Mesenchymal stem cell (in vitro differentiated cells and primary cell): ENCODE measurements at regions not wholly inside any gene's neighbourhood (a gene's known extent, or its start where the extent isn't known, plus 50 kb on each side); places are given as distances from the start of the nearest gene placed in this dataset.

Experiments used
- DNase-seq: peaks from one replicate; pipeline ENCODE4 v3.0.0-alpha.2; 2013
- H2AFZ ChIP-seq: one replicate; pipeline ENCODE4 v1.6.1; 2013; ENCODE audit warnings: low read depth, mild to moderate bottlenecking, control low read depth, inconsistent platforms, low read length, moderate library complexity
- H2AK5ac ChIP-seq: 2 replicates; pipeline ENCODE4 v1.6.1; 2013; ENCODE audit warnings: low read length, moderate library complexity, mild to moderate bottlenecking, inconsistent platforms; ENCODE audit not compliant: severe bottlenecking
- H2BK120ac ChIP-seq: one replicate; pipeline ENCODE4 v1.6.1; 2013; ENCODE audit warnings: low read depth, mild to moderate bottlenecking, inconsistent platforms, low read length, moderate library complexity
- H2BK12ac ChIP-seq, 2 experiments: one replicate each; pipeline ENCODE4 v1.6.1; 2013; ENCODE audit warnings: inconsistent platforms in 2 of 2, low read length in 2 of 2, mild to moderate bottlenecking in 2 of 2, moderate library complexity in 2 of 2, control low read depth in 1 of 2
- H2BK15ac ChIP-seq: one replicate; pipeline ENCODE4 v1.6.1; 2013; ENCODE audit warnings: mild to moderate bottlenecking, low read depth, inconsistent platforms; ENCODE audit not compliant: poor library complexity, severe bottlenecking
- H2BK5ac ChIP-seq: 2 replicates; pipeline ENCODE4 v1.6.1; 2013; ENCODE audit warnings: low read depth, mild to moderate bottlenecking, low read length, control low read depth, inconsistent platforms; ENCODE audit not compliant: poor library complexity, severe bottlenecking
- H3K14ac ChIP-seq, 2 experiments: one replicate each; pipeline ENCODE4 v1.6.1; 2013; ENCODE audit warnings: inconsistent platforms in 2 of 2, low read length in 2 of 2, control low read depth in 1 of 2, mild to moderate bottlenecking in 1 of 2, moderate library complexity in 1 of 2
- H3K18ac ChIP-seq, 2 experiments: one replicate each; pipeline ENCODE4 v1.6.1; 2013; ENCODE audit warnings: inconsistent platforms in 2 of 2, low read length in 2 of 2, control low read depth in 1 of 2, low read depth in 1 of 2, mild to moderate bottlenecking in 1 of 2
- H3K23ac ChIP-seq, 2 experiments: one replicate each; pipeline ENCODE4 v1.6.1; 2013; ENCODE audit warnings: inconsistent platforms in 2 of 2, low read length in 2 of 2, mild to moderate bottlenecking in 2 of 2, moderate library complexity in 2 of 2, control low read depth in 1 of 2
- H3K27ac ChIP-seq: 2 replicates; pipeline ENCODE4 v1.5.1; 2013; ENCODE audit warnings: mild to moderate bottlenecking, moderate library complexity, low read length, control low read depth, inconsistent platforms; ENCODE audit not compliant: poor library complexity, severe bottlenecking
- H3K27me3 ChIP-seq, 2 experiments: 2 replicates each; pipeline versions ENCODE4 v1.6.1 to v1.7.0; 2013; ENCODE audit warnings: low read length in 2 of 2, mild to moderate bottlenecking in 2 of 2, moderate library complexity in 2 of 2, control low read depth in 1 of 2, inconsistent platforms in 1 of 2; ENCODE audit not compliant: control insufficient read depth in 1 of 2, insufficient read depth in 1 of 2
- H3K36me3 ChIP-seq, 2 experiments: 2 replicates each; pipeline versions ENCODE4 v1.6.1 to v1.7.0; 2013; ENCODE audit warnings: low read length in 2 of 2, control low read depth in 1 of 2, inconsistent platforms in 1 of 2, low read depth in 1 of 2, mild to moderate bottlenecking in 1 of 2; ENCODE audit not compliant: insufficient read depth in 2 of 2, control insufficient read depth in 1 of 2
- H3K4ac ChIP-seq, 2 experiments: one replicate each; pipeline ENCODE4 v1.6.1; 2013; ENCODE audit warnings: inconsistent platforms in 2 of 2, low read length in 2 of 2, mild to moderate bottlenecking in 2 of 2, moderate library complexity in 2 of 2, control low read depth in 1 of 2, low read depth in 1 of 2
- H3K4me1 ChIP-seq: 2 replicates; pipeline ENCODE4 v1.6.1; 2013; ENCODE audit warnings: low read depth, low read length, control low read depth; ENCODE audit not compliant: control insufficient read depth, insufficient read depth
- H3K4me2 ChIP-seq: 2 replicates; pipeline ENCODE4 v1.6.1; 2013; ENCODE audit warnings: low read length, mild to moderate bottlenecking, inconsistent platforms; ENCODE audit not compliant: poor library complexity, severe bottlenecking
- H3K4me3 ChIP-seq, 2 experiments: 2 replicates each; pipeline versions ENCODE4 v1.5.1 to v1.7.0; 2013; ENCODE audit warnings: low read length in 2 of 2, mild to moderate bottlenecking in 2 of 2, control low read depth in 1 of 2, low read depth in 1 of 2; ENCODE audit not compliant: insufficient read depth in 1 of 2
- H3K79me1 ChIP-seq: replicated peaks from 2 replicates; pipeline ENCODE4 v1.6.1; 2013; ENCODE audit warnings: mild to moderate bottlenecking, control low read depth, low read length, inconsistent platforms; ENCODE audit not compliant: poor library complexity, severe bottlenecking
- H3K9ac ChIP-seq: 2 replicates; pipeline ENCODE4 v1.7.0; 2013; ENCODE audit warnings: mild to moderate bottlenecking, low read length, moderate library complexity
- H3K9me3 ChIP-seq: 2 replicates; pipeline ENCODE4 v1.7.0; 2013; ENCODE audit warnings: mild to moderate bottlenecking, low read length; ENCODE audit not compliant: control insufficient read depth
- H4K8ac ChIP-seq: one replicate; pipeline ENCODE4 v1.6.1; 2013; ENCODE audit warnings: inconsistent platforms, mild to moderate bottlenecking, low read length, moderate library complexity
- H4K91ac ChIP-seq: one replicate; pipeline ENCODE4 v1.6.1; 2013; ENCODE audit warnings: mild to moderate bottlenecking, low read length, inconsistent platforms
- WGBS: methylation state at CpG from one replicate; pipeline ENCODE4 v1.1.7; 2013; ENCODE audit warnings: mixed read lengths; 5-methylcytosine and 5-hydroxymethylcytosine counted together

DNA sequence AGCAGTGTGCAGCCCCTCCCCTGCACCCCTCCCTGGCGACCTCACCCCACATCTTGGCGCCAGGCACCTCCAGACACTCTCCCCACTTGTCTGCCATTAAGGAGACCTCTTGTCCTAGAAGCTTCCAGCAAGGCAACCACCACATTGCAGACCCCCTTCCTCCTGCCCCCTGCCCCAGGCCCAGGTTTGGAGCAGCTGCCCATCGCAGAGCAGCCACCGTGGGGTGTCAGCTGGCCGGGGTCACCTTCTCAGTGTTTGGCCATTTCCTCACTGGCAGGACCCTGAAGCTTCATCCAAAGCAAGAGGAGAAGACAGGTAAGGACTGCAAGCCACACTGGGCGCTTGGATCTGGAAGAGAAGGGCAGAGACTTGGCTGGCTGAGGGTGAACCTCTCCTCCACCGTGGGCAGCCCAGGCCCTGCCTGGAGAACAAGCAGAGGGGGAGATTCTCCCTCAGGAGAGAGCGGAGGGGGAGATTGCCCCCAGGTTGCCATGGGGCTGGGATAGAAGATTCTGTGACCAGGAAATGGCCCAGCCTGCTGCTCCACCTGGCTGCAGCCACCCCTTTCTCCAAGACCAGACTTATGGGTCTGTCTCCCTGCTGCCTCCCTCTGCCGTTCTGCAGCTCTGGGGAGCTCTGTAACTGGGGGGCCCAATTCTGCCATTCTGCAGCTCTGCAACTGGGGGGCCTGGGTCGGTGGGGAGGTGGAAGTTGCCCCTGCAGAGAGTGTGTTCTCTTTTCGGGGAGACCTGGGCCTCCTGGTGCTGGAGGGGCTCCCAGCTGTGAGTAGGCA is 72.9 kb upstream of the C14orf180 start:
- H3K4ac ChIP-seq: no peak overlapping the region
- 61% methylated on average over 10 of the region's 11 CpGs for WGBS
- no peaks in the 10 kb centered on the region for H3K4me1 ChIP-seq
- no peak overlapping the region for H3K4me3 ChIP-seq
- no peak overlapping the region for H3K9ac ChIP-seq
- H4K8ac ChIP-seq: no peak overlapping the region
- no peak overlapping the region for H3K4me2 ChIP-seq
- H2BK12ac ChIP-seq: no peak overlapping the region
- H2BK5ac ChIP-seq: no peak overlapping the region
- no peaks in the 10 kb centered on the region for H3K79me1 ChIP-seq
- no peak overlapping the region for H3K23ac ChIP-seq
- H2BK15ac ChIP-seq: no peak overlapping the region
- no peak overlapping the region for H3K18ac ChIP-seq
- no peak overlapping the region for H2AFZ ChIP-seq
- DNase-seq: no peak
- peaks cover 0 to 4% of the 10 kb centered on the region in 2 experiments for H3K27me3 ChIP-seq
- no peak overlapping the region for H2BK120ac ChIP-seq
- H3K27ac ChIP-seq: no peak overlapping the region
- H2AK5ac ChIP-seq: no peak overlapping the region
- H3K14ac ChIP-seq: no peak overlapping the region
- H3K9me3 ChIP-seq: peaks cover 8% of the 10 kb centered on the region
- no peaks in the 10 kb centered on the region for H3K36me3 ChIP-seq
- no peak overlapping the region for H4K91ac ChIP-seq

DNA sequence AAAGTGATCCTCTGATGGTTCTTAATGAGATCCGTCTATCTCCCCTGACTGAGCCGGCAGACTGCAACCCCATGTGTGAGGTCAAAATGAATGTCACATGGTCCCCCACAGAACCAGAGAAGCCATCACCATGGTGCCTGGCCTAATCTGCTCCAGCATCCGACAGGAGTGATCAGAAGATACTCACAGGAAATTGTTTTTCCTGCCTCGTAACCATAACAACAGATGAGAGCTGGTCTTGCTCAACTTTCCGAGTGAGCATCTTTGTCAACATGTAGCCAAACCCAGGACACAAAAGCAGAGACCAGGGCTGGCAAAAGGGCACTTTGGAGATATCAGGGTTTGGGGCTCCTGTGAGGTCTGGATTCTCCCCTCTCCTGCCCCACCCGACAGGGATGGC is 72.1 kb upstream of the C14orf180 start:
- no peak overlapping the region for H2BK15ac ChIP-seq
- WGBS: 70% methylated on average over 6 of the region's 6 CpGs
- H3K27me3 ChIP-seq: peaks cover 0 to 4% of the 10 kb centered on the region in 2 experiments
- H3K4me2 ChIP-seq: no peak overlapping the region
- no peaks in the 10 kb centered on the region for H3K79me1 ChIP-seq
- no peaks in the 10 kb centered on the region for H3K4me1 ChIP-seq
- H4K8ac ChIP-seq: no peak overlapping the region
- H2AK5ac ChIP-seq: no peak overlapping the region
- no peaks in the 10 kb centered on the region for H3K36me3 ChIP-seq
- H3K4ac ChIP-seq: no peak overlapping the region
- H2BK12ac ChIP-seq: no peak overlapping the region
- no peak overlapping the region for H2BK120ac ChIP-seq
- peaks cover 5% of the 10 kb centered on the region for H3K9me3 ChIP-seq
- H3K18ac ChIP-seq: no peak overlapping the region
- H4K91ac ChIP-seq: no peak overlapping the region
- no peak overlapping the region for H3K23ac ChIP-seq
- no peak overlapping the region for H3K14ac ChIP-seq
- no peak overlapping the region for H2BK5ac ChIP-seq
- DNase-seq: no peak
- no peak overlapping the region for H2AFZ ChIP-seq
- H3K27ac ChIP-seq: no peak overlapping the region
- no peak overlapping the region for H3K4me3 ChIP-seq
- no peak overlapping the region for H3K9ac ChIP-seq

DNA sequence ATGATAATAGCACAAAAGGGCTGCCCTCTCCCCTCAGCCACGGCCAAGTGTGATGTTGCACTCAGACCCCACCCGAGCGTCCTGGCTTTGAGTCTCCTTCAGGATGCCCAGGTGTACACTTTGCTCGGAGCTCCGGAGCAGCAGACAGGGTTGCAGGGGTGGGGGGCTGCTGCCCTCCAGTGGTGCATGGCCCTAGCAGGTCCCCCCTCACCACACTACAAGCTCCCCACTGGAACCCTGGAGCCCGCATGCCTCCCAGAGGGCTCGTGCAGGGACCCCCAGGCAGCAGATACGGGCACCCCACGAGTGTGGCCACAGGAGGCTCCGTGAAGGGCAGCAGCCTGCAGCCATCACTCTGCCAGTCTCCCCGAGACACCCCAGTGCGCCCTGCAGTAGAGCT is 69.9 kb upstream of the C14orf180 start:
- Histone ChIP-seq H3K18ac (no peak overlapping the region), H4K8ac (no peak overlapping the region), H3K23ac (no peak overlapping the region), H3K4me1 (no peaks in the 10 kb centered on the region), H4K91ac (no peak overlapping the region), H3K14ac (no peak overlapping the region), H2BK15ac (no peak overlapping the region), H3K4ac (no peak overlapping the region), H3K9ac (no peak overlapping the region), H3K4me2 (no peak overlapping the region), H2BK120ac (no peak overlapping the region), H2AK5ac (no peak overlapping the region), H3K27ac (no peak overlapping the region), H2BK5ac (no peak overlapping the region), H3K9me3 (peaks cover 4% of the 10 kb centered on the region), H3K36me3 (no peaks in the 10 kb centered on the region), H3K79me1 (no peaks in the 10 kb centered on the region), H2BK12ac (no peak overlapping the region), H3K27me3 (peaks cover 0 to 4% of the 10 kb centered on the region in 2 experiments), H2AFZ (no peak overlapping the region), H3K4me3 (no peak overlapping the region)
- WGBS: 70% methylated on average over 12 of the region's 12 CpGs
- no peak for DNase-seq

DNA sequence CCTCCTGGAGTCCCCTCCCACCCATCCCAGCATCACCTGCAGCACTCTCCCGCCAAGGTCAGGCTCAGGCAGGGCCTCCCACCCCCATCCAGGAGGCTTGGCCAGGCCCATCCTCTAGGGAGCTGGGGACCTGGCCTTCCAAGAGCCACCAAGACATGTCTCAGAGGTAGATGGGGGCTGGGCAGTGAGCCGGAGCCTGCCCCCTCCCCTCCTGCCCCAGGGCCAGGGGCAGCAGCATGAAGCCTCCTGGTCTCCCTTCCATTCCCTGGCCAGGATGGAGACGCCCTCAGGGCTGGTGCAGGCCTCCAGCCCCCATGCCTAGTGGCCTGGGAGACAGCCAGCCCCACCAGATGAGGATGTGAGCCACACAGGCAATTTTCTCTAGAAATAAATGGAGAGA is 69.3 kb upstream of the C14orf180 start:
- no peak overlapping the region for H2AK5ac ChIP-seq
- no peak overlapping the region for H4K91ac ChIP-seq
- no peaks in the 10 kb centered on the region for H3K36me3 ChIP-seq
- H3K79me1 ChIP-seq: no peaks in the 10 kb centered on the region
- no peak overlapping the region for H3K14ac ChIP-seq
- no peak overlapping the region for H2BK15ac ChIP-seq
- H2AFZ ChIP-seq: no peak overlapping the region
- H3K27me3 ChIP-seq: peaks cover 0 to 4% of the 10 kb centered on the region in 2 experiments
- H3K4me3 ChIP-seq: no peak overlapping the region
- no peak for DNase-seq
- H2BK120ac ChIP-seq: no peak overlapping the region
- peaks cover 4% of the 10 kb centered on the region for H3K9me3 ChIP-seq
- H3K27ac ChIP-seq: no peak overlapping the region
- no peak overlapping the region for H2BK5ac ChIP-seq
- H3K9ac ChIP-seq: no peak overlapping the region
- 48% methylated on average over 3 of the region's 3 CpGs for whole genome bisulfite sequencing
- H3K18ac ChIP-seq: no peak overlapping the region
- no peak overlapping the region for H4K8ac ChIP-seq
- H3K4me1 ChIP-seq: no peaks in the 10 kb centered on the region
- no peak overlapping the region for H3K4me2 ChIP-seq
- H2BK12ac ChIP-seq: no peak overlapping the region
- H3K23ac ChIP-seq: no peak overlapping the region
- no peak overlapping the region for H3K4ac ChIP-seq
